ENCODE measurements at regions not wholly inside any gene's neighbourhood (a gene's known extent, or its start where the extent isn't known, plus 50 kb on each side); places are given as distances from the start of the nearest gene placed in this dataset.

DNA sequence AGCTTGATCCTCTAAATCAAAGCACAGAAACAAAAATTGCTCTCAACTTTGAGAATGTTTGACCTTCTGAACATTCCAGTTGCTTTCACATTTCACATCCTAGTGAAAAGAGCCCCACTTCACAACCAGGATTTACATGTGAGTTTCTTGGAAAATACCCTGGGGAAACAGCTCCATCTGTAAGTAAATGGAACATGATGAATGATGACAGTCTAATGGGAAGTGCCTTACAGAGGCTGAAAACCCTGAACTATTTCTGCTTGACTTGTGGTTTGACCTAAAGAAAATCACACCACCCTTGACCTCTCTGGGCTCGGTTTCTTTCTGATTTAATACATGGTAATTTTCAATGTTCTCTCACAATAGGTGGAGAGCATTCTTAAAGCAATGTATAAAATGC is 499.4 kb upstream of the API5 start:
- TF ChIP-seq, protein P1, sequence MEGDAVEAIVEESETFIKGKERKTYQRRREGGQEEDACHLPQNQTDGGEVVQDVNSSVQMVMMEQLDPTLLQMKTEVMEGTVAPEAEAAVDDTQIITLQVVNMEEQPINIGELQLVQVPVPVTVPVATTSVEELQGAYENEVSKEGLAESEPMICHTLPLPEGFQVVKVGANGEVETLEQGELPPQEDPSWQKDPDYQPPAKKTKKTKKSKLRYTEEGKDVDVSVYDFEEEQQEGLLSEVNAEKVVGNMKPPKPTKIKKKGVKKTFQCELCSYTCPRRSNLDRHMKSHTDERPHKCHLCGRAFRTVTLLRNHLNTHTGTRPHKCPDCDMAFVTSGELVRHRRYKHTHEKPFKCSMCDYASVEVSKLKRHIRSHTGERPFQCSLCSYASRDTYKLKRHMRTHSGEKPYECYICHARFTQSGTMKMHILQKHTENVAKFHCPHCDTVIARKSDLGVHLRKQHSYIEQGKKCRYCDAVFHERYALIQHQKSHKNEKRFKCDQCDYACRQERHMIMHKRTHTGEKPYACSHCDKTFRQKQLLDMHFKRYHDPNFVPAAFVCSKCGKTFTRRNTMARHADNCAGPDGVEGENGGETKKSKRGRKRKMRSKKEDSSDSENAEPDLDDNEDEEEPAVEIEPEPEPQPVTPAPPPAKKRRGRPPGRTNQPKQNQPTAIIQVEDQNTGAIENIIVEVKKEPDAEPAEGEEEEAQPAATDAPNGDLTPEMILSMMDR (conservative IDR thresholded peaks at IDR 0.05; ENCODE audit: low read length) = no peak
- TF ChIP-seq EZH2phosphoT487 (IDR thresholded peaks at IDR 0.05; ENCODE audit: borderline replicate concordance, low read depth, low read length) = no peak

Measured in OCI-LY7 (cell line).